Spleen (tissue), 11 donors: ENCODE measurements at regions not wholly inside any gene's neighbourhood (a gene's known extent, or its start where the extent isn't known, plus 50 kb on each side); places are given as distances from the start of the nearest gene placed in this dataset.
"Not testable (repeated sequence)": the region's sequence is repeated elsewhere in the genome, so short reads cannot be mapped to it uniquely, and the experiment has no call there.

Experiments used
- DNase-seq: peaks from one replicate; pipeline ENCODE4 v3.0.0-alpha.2; 2020
- H3K27ac ChIP-seq, 8 donors: fragments of 200-600 bp; sonication (generic) in 7 of 8; 1 replicate in 4 of 8; 2 replicates in 4 of 8; pipeline versions ENCODE4 v1.5.0 to v1.8.0; 2016 to 2021; ENCODE audit warnings: inconsistent platforms in 4 of 8, mild to moderate bottlenecking in 4 of 8, moderate library complexity in 1 of 8
- H3K27me3 ChIP-seq, 7 donors: fragments of 200-600 bp; sonication (generic) in 6 of 7; replicated peaks in 1 of 7; 1 replicate in 4 of 7; 2 replicates in 3 of 7; pipeline versions ENCODE4 v1.5.0 to v1.8.0; 2016 to 2021; ENCODE audit warnings: inconsistent platforms in 3 of 7, mild to moderate bottlenecking in 1 of 7
- H3K36me3 ChIP-seq, 6 donors: fragments of 200-600 bp; sonication (generic) in 5 of 6; 1 replicate in 4 of 6; 2 replicates in 2 of 6; pipeline versions ENCODE4 v1.5.0 to v1.8.0; 2016 to 2021; ENCODE audit warnings: inconsistent platforms in 2 of 6
- H3K4me1 ChIP-seq, 6 donors: fragments of 200-600 bp; sonication (generic) in 5 of 6; 1 replicate in 3 of 6; 2 replicates in 3 of 6; pipeline versions ENCODE4 v1.5.0 to v1.8.0; 2016 to 2021; ENCODE audit warnings: inconsistent platforms in 3 of 6
- H3K4me3 ChIP-seq, 8 donors: fragments of 200-600 bp; sonication (generic) in 7 of 8; 1 replicate in 4 of 8; 2 replicates in 4 of 8; pipeline versions ENCODE4 v1.5.0 to v1.8.0; 2016 to 2021; ENCODE audit warnings: inconsistent platforms in 4 of 8, mild to moderate bottlenecking in 4 of 8, moderate library complexity in 2 of 8
- H3K9me3 ChIP-seq, 8 donors: fragments of 200-600 bp; sonication (generic) in 7 of 8; 1 replicate in 4 of 8; 2 replicates in 4 of 8; pipeline versions ENCODE4 v1.5.0 to v1.8.0; 2016 to 2021; ENCODE audit warnings: inconsistent platforms in 4 of 8
- POLR2A ChIP-seq, 3 donors: fragments of 450-650 bp; IDR thresholded peaks; one replicate each; pipeline ENCODE4 v1.5.1; 2017; ENCODE audit warnings: antibody characterized with exemption in 3 of 3, mild to moderate bottlenecking in 1 of 3
- POLR2AphosphoS5 ChIP-seq, 3 donors: sonication (generic); formaldehyde crosslinking; IDR thresholded peaks; one replicate each; pipeline ENCODE4 v1.5.1; 2017; ENCODE audit warnings: antibody characterized with exemption in 3 of 3
- WGBS, 5 donors: extraction: QIAGEN DNeasy Blood & Tissue Kit in 3 of 5; methylation state at CpG; one replicate each; pipeline versions ENCODE4 v1.1.5 to v1.1.7; 2013 to 2018; 5-methylcytosine and 5-hydroxymethylcytosine counted together
- intact Hi-C: fragments of 100-400 bp; cut with DNase I; formaldehyde crosslinking; loops from one replicate; pipeline ENCODE4 v1.15.0; 2023; ENCODE audit warnings: low total_unique reads
- TF ChIP-seq, protein P1 (sequence below), 11 experiments: fragments of 200-600 bp in 7 of 11; fragments of 450-650 bp in 4 of 11; sonication (generic) in 4 of 11; IDR thresholded peaks in 8 of 11; conservative IDR thresholded peaks in 3 of 11; 1 replicate in 7 of 11; 2 replicates in 4 of 11; pipeline versions ENCODE4 v1.4.0 to v1.8.0; 2016 to 2021; ENCODE audit warnings: antibody characterized with exemption in 11 of 11, inconsistent platforms in 4 of 11, mild to moderate bottlenecking in 1 of 11
- donor health status: healthy with polysubstance abuse.
- donor health status: DM: no; HTN: no; CAD: no; lungs with moderate emphysema.
- donor health status: DM: no; HTN: no; CAD: no.
- donor health status: Bipolar disorder and iron deficiency.
- donor health status: healthy.
- donor health status: DM: no; HTN: no; CAD: no.
- donor health status: DM: yes; HTN: yes; CAD: no.

DNA sequence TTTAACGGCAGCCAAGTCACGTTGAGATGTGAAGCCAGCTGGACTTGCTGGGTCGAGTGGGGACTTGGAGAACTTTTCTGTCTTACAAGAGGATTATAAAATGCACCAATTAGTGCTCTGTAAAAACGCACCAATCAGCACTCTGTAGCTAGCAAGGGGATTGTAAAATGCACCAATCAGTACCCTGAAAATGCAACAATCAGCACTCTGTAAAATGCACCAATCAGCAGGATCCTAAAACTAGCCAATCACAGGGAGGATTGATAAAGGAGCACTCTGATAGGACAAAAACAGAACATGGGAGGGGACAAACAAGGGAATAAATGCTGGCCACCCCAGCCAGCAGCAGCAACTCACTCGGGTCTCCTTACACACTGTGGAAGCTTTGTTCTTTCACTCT lies 337.6 kb upstream of the SLITRK5 start:
- Histone ChIP-seq H3K9me3 (peaks cover 0 to 20% (median 6%) of the 10 kb centered on the region in 8 donors), H3K27ac (no peak overlapping the region), H3K27me3 (no peaks in the 10 kb centered on the region), H3K36me3 (no peaks in the 10 kb centered on the region), H3K4me1 (no peaks in the 10 kb centered on the region), H3K4me3 (no peak overlapping the region)
- intact Hi-C loops = no loop called here
- TF ChIP-seq, protein P1, sequence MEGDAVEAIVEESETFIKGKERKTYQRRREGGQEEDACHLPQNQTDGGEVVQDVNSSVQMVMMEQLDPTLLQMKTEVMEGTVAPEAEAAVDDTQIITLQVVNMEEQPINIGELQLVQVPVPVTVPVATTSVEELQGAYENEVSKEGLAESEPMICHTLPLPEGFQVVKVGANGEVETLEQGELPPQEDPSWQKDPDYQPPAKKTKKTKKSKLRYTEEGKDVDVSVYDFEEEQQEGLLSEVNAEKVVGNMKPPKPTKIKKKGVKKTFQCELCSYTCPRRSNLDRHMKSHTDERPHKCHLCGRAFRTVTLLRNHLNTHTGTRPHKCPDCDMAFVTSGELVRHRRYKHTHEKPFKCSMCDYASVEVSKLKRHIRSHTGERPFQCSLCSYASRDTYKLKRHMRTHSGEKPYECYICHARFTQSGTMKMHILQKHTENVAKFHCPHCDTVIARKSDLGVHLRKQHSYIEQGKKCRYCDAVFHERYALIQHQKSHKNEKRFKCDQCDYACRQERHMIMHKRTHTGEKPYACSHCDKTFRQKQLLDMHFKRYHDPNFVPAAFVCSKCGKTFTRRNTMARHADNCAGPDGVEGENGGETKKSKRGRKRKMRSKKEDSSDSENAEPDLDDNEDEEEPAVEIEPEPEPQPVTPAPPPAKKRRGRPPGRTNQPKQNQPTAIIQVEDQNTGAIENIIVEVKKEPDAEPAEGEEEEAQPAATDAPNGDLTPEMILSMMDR (IDR thresholded peaks at IDR 0.05 in 8 of 11, conservative IDR thresholded peaks at IDR 0.05 in 3 of 11) = no peak
- no peak for TF ChIP-seq POLR2A (IDR thresholded peaks at IDR 0.05)
- no peak for DNase-seq
- 84 to 89% (median 88%) methylated on average over 5 of the region's 5 CpGs for WGBS, 5 donors

DNA sequence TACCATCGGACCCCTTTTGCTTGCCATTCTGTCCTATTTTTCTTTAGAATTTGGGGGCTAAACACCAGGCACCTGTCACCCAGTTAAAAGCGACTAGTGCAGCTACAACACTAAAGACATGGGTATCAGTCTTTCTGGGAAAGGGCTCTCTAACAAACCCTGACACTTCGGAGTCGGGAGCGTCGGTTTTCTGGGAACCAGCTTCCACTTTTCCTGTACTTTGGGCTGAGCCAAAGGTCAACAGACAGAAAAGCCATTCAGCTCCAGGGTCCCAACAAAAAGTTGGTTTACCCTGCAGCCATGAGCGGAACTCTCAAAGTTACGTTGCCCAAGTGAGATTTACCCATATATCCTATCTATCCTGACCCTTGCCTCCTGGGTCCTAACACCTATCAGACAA lies 337.0 kb upstream of the SLITRK5 start:
- no peak overlapping the region for H3K4me3 ChIP-seq
- intact Hi-C loops = no loop called here
- peaks cover 0 to 20% (median 6%) of the 10 kb centered on the region in 8 donors for H3K9me3 ChIP-seq
- WGBS, 5 donors = 83 to 94% (median 93%) methylated on average over 8 of the region's 8 CpGs
- H3K27me3 ChIP-seq = no peaks in the 10 kb centered on the region
- H3K27ac ChIP-seq = no peak overlapping the region
- no peaks in the 10 kb centered on the region for H3K36me3 ChIP-seq
- no peak for DNase-seq
- TF ChIP-seq POLR2AphosphoS5 (IDR thresholded peaks at IDR 0.05) (no peak), POLR2A (IDR thresholded peaks at IDR 0.05) (no peak)
- TF ChIP-seq, protein P1 (IDR thresholded peaks at IDR 0.05 in 8 of 11, conservative IDR thresholded peaks at IDR 0.05 in 3 of 11) = no peak
- H3K4me1 ChIP-seq = no peaks in the 10 kb centered on the region

DNA sequence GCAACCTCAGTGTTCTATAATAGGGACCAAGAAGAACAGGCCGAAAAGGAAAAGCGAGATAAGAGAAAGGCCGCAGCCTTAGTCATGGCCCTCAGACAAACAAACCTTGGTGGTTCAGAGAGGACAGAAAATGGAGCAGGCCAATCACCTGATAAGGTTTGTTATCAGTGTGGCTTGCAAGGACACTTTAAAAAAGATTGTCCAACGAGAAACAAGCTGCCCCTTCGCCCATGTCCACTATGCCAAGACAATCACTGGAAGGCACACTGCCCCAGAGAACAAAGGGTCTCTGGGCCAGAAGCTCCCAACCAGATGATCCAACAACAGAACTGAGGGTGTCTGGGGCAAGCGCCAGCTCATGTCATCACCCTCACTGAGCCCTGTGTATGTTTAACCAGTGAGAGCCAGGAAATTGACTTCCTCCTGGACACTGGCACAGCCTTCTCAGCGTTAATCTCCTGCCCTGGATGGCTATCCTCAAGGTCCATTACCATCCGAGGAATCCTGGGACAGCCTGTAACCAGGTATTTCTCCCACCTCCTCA lies 334.8 kb upstream of the SLITRK5 start:
- H3K9me3 ChIP-seq = peaks cover 0 to 20% (median 6%) of the 10 kb centered on the region in 8 donors
- DNase-seq, H3K36me3 ChIP-seq, H3K27ac ChIP-seq, H3K4me3 ChIP-seq, intact Hi-C loops, H3K27me3 ChIP-seq, H3K4me1 ChIP-seq: not testable (repeated sequence)
- 71 to 79% (median 76%) methylated on average over 8 of the region's 8 CpGs for WGBS, 5 donors

DNA sequence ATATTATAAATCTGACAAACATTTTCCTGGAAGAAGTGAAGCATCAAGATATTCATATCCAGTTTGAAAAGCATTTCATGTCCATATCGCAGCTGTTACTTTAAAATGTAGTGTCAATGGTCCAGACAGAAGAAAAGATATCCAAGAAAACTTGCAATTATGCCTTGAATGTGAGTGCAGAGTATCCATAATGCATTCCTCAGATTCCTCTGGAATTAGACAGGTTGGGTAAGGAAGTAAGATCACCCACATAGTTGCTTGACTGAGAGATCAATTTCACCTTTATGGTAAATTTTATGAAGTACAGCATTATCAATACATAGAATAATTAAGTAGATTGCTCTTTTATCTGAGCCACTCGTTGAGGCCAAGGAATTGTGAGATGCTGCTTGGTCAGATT lies 327.0 kb upstream of the SLITRK5 start:
- TF ChIP-seq, protein P1 (IDR thresholded peaks at IDR 0.05 in 8 of 11, conservative IDR thresholded peaks at IDR 0.05 in 3 of 11) = no peak
- no peak for TF ChIP-seq POLR2A (IDR thresholded peaks at IDR 0.05)
- no peak overlapping the region for H3K27ac ChIP-seq
- 53 to 76% (median 70%) methylated on average over 2 of the region's 2 CpGs for WGBS, 5 donors
- H3K9me3 ChIP-seq = peaks cover 0 to 6% (median 0%) of the 10 kb centered on the region in 8 donors
- no peak for DNase-seq
- H3K4me1 ChIP-seq = no peaks in the 10 kb centered on the region
- H3K4me3 ChIP-seq = no peak overlapping the region
- no peaks in the 10 kb centered on the region for H3K36me3 ChIP-seq
- intact Hi-C loops = no loop called here
- no peaks in the 10 kb centered on the region for H3K27me3 ChIP-seq

DNA sequence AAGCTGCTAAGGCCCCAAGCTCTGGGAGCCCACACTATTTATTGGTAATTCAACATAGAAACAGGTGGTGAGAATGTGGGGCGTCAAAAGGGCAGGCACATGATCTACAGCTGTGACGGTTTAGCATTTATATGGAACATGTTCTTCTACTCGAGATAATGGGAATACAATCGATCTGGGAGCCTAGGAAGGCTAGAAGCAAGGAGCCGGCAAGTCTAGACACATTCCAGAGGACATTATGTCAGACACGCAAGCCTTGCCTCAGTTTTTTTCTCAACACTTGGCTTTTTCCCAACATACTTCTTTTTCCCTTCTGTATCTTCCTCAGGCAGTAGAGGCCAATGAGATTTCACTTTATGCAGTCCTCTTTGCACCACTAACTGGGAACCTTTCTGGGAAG lies 315.7 kb upstream of the SLITRK5 start:
- Histone ChIP-seq H3K27ac (no peak overlapping the region), H3K9me3 (peaks cover 0 to 33% (median 10%) of the 10 kb centered on the region in 8 donors), H3K36me3 (no peaks in the 10 kb centered on the region), H3K4me3 (no peak overlapping the region), H3K27me3 (no peaks in the 10 kb centered on the region), H3K4me1 (no peaks in the 10 kb centered on the region)
- intact Hi-C loops = no loop called here
- TF ChIP-seq POLR2A (IDR thresholded peaks at IDR 0.05) (no peak), POLR2AphosphoS5 (IDR thresholded peaks at IDR 0.05) (no peak)
- TF ChIP-seq, protein P1 (IDR thresholded peaks at IDR 0.05 in 8 of 11, conservative IDR thresholded peaks at IDR 0.05 in 3 of 11) = no peak
- 65 to 80% (median 72%) methylated on average over 5 to 6 of the region's 6 CpGs for WGBS, 5 donors
- no peak for DNase-seq
